HepG2 (cell line): ENCODE measurements at regions not wholly inside any gene's neighbourhood (a gene's known extent, or its start where the extent isn't known, plus 50 kb on each side); places are given as distances from the start of the nearest gene placed in this dataset.
A peak's percentile ranks its signal among the peaks of the same experiment; 100 is the strongest.

ENCODE experiments used
- ATAC-seq: fragments of 200-7000 bp; cut with Tn5 transposase; 3 replicates; pipeline ENCODE4 v1.9.1; 2020; ENCODE audit warnings: mild to moderate bottlenecking, moderate library complexity
- BruUV-seq: library from RNA; stranded (reverse); fragments of 400-500 nt; replicated peaks from 2 replicates; lab custom pipeline; 2021; lab: Mats Ljungman, UMichigan
- CTCF ChIA-PET: fragments of 300-600 bp; formaldehyde crosslinking; extraction: SDS; loops from one replicate; lab custom pipeline; 2021; ENCODE audit warnings: low total read pairs, inconsistent platforms, low intra/inter-chr PET ratio; lab: Yijun Ruan, JAX
- POLR2A ChIA-PET: fragments of 350-600 bp; sonication (Branson Sonifier 250); formaldehyde crosslinking; loops from one replicate; lab custom pipeline; 2020; ENCODE audit warnings: antibody characterized with exemption, inconsistent platforms; lab: Yijun Ruan, JAX
- DNase-seq: peaks from one replicate; pipeline ENCODE4 v3.0.0-alpha.2; 2015; ENCODE audit warnings: low spot score
- FAIRE-seq: peaks from 3 replicates; lab custom pipeline; 2011; peaks lifted over from hg19 to GRCh38; lab: Jason Lieb, UNC
- H2AFZ ChIP-seq: one replicate; pipeline ENCODE4 v1.6.1; 2011; ENCODE audit warnings: low read length, inconsistent platforms
- H3K27ac ChIP-seq: fragments of 300-600 bp; 3 replicates; pipeline ENCODE4 v1.8.0; 2011; ENCODE audit warnings: mixed run types, mild to moderate bottlenecking, mixed read lengths, low read length, inconsistent platforms; ENCODE audit not compliant: insufficient read depth; ENCODE audit errors: extremely low read length
- H3K27me3 ChIP-seq, 2 experiments: fragments of 200-600 bp in 1 of 2; 2 replicates in 1 of 2; 3 replicates in 1 of 2; pipeline versions ENCODE4 v1.6.0 to v1.8.0; 2011; ENCODE audit warnings: low read length in 2 of 2, mild to moderate bottlenecking in 2 of 2, moderate library complexity in 2 of 2, inconsistent platforms in 1 of 2; ENCODE audit not compliant: insufficient read depth in 2 of 2, control insufficient read depth in 1 of 2
- H3K36me3 ChIP-seq, 2 experiments: fragments of 200-600 bp in 1 of 2; replicated peaks in 1 of 2; 2 replicates in 1 of 2; 3 replicates in 1 of 2; pipeline versions ENCODE4 v1.5.1 to v1.8.0; 2011; ENCODE audit warnings: low read length in 2 of 2, inconsistent platforms in 1 of 2; ENCODE audit not compliant: insufficient read depth in 2 of 2, control insufficient read depth in 1 of 2
- H3K4me1 ChIP-seq: 2 replicates; pipeline ENCODE4 v1.5.1; 2012; ENCODE audit warnings: low read length, inconsistent platforms; ENCODE audit not compliant: insufficient read depth
- H3K4me2 ChIP-seq: 2 replicates; pipeline ENCODE4 v1.6.0; 2011; ENCODE audit warnings: low read depth, low read length, inconsistent platforms
- H3K4me3 ChIP-seq, 3 experiments: fragments of 200-600 bp in 1 of 3; sonication (generic), shearing (Covaris generic) in 1 of 3; replicated peaks in 1 of 3; 2 replicates each; pipeline ENCODE4 v1.5.1; 2011 to 2016; ENCODE audit warnings: low read length in 3 of 3, inconsistent platforms in 2 of 3, low read depth in 2 of 3, mild to moderate bottlenecking in 2 of 3, control low read depth in 1 of 3, mixed read lengths in 1 of 3; ENCODE audit not compliant: insufficient read depth in 1 of 3
- H3K79me2 ChIP-seq: one replicate; pipeline ENCODE4 v1.6.1; 2011; ENCODE audit warnings: low read length, inconsistent platforms; ENCODE audit not compliant: insufficient read depth
- H3K9ac ChIP-seq: 2 replicates; pipeline ENCODE4 v1.6.0; 2011; ENCODE audit warnings: mild to moderate bottlenecking, low read depth, low read length, inconsistent platforms; ENCODE audit not compliant: insufficient read depth
- H3K9me3 ChIP-seq: 2 replicates; pipeline ENCODE4 v1.5.1; 2012; ENCODE audit warnings: mild to moderate bottlenecking, low read length
- H4K20me1 ChIP-seq: 2 replicates; pipeline ENCODE4 v1.6.0; 2011; ENCODE audit warnings: inconsistent platforms, mild to moderate bottlenecking, low read length, moderate library complexity; ENCODE audit not compliant: insufficient read depth
- HES4 ChIP-seq: sonication (generic); formaldehyde crosslinking; IDR thresholded peaks from 2 replicates; pipeline ENCODE4 v1.9.0; 2021; ENCODE audit warnings: mild to moderate bottlenecking, missing genetic modification reagents, borderline replicate concordance
- HNRNPH1 ChIP-seq: fragments of 200-400 bp; formaldehyde crosslinking; optimal IDR thresholded peaks from 2 replicates; pipeline ENCODE3; 2017; ENCODE audit warnings: mild to moderate bottlenecking, low read depth, low read length
- JUND ChIP-seq: sonication (generic); formaldehyde crosslinking; IDR thresholded peaks from 2 replicates; pipeline ENCODE4 v1.8.0; 2022; ENCODE audit warnings: mild to moderate bottlenecking, missing genetic modification reagents
- MAFF ChIP-seq: IDR thresholded peaks from 2 replicates; pipeline ENCODE4 v1.6.1; 2011; ENCODE audit warnings: low read depth, low read length, improper control_type of control experiment
- MAFK ChIP-seq, 2 experiments: IDR thresholded peaks in 1 of 2; conservative IDR thresholded peaks in 1 of 2; 2 replicates each; pipeline ENCODE4 v1.6.1; 2011; ENCODE audit warnings: improper control_type of control experiment in 2 of 2, low read length in 2 of 2
- MIER3 ChIP-seq: IDR thresholded peaks from 2 replicates; pipeline ENCODE4 v1.6.1; 2016; ENCODE audit warnings: missing compliant biosample characterization, borderline replicate concordance
- NRL ChIP-seq: sonication (generic); formaldehyde crosslinking; IDR thresholded peaks from 2 replicates; pipeline ENCODE4 v1.5.0; 2020; ENCODE audit warnings: missing genetic modification reagents, mild to moderate bottlenecking, moderate library complexity, borderline replicate concordance
- XRCC5 ChIP-seq: fragments of 200-400 bp; formaldehyde crosslinking; optimal IDR thresholded peaks from 2 replicates; pipeline ENCODE3; 2017; ENCODE audit warnings: mild to moderate bottlenecking, low read length
- ZNF230 ChIP-seq: sonication (generic); formaldehyde crosslinking; IDR thresholded peaks from 2 replicates; pipeline ENCODE4 v1.4.0; 2020; ENCODE audit warnings: mild to moderate bottlenecking, missing genetic modification reagents
- ZNF709 ChIP-seq: sonication (generic); formaldehyde crosslinking; IDR thresholded peaks from 2 replicates; pipeline ENCODE4 v1.5.0; 2020; ENCODE audit warnings: mild to moderate bottlenecking, missing genetic modification reagents
- WGBS: methylation state at CpG from one replicate; pipeline ENCODE4 v1.1.6; 2017; ENCODE audit warnings: low lambda C conversion rate; 5-methylcytosine and 5-hydroxymethylcytosine counted together
- in situ Hi-C: cut with HindIII; loops from 2 replicates; pipeline ENCODE4 v1.10.0; 2017; ENCODE audit warnings: low pct_unique_long_range_greater_than_20kb; ENCODE audit not compliant: extremely low pct_ligation_motif_present
- intact Hi-C: fragments of 100-400 bp; cut with micrococcal nuclease; formaldehyde crosslinking; loops from one replicate; pipeline ENCODE4 v1.10.0; 2022; ENCODE audit not compliant: unreplicated experiment
- TF ChIP-seq, protein P1 (sequence below): sonication (generic); formaldehyde crosslinking; IDR thresholded peaks from 2 replicates; pipeline ENCODE4 v1.5.1; 2020; ENCODE audit warnings: mild to moderate bottlenecking, moderate library complexity, missing genetic modification reagents
- TF ChIP-seq, protein P2 (sequence below): sonication (generic); formaldehyde crosslinking; IDR thresholded peaks from 2 replicates; pipeline ENCODE4 v1.9.0; 2022; ENCODE audit warnings: low read depth, missing genetic modification reagents
- TF ChIP-seq, protein P3 (sequence below): sonication (generic); formaldehyde crosslinking; IDR thresholded peaks from 2 replicates; pipeline ENCODE4 v1.4.0; 2020; ENCODE audit warnings: missing genetic modification reagents

DNA sequence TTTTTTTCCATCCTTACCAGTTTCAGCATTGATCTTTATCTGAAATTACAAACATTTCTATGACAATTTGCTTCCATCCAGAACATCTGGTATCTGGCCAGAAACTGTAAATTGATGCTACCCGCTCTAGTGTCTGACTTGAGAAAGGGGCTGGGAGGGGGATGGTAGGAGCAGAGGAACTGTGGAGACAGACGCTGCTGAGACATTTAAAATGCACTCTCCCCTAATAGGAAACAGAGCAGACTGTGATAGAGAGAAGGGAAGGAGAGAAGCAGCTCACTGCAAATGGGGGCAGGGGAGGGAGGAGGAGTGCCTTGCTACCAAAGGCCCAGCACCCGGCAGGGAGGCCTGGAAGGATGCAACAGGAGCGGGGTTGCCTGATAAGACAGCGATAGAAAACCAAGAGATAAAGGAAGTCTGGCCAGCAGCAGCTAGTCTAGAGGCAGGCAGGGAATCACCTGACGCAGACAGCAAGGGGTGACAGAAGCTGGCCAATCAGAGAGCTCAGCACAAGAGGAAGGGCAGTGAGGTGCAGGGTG is 195.5 kb upstream of the NFIA start (continued):
- TF ChIP-seq HES4 = no peak
- TF ChIP-seq, protein P1, sequence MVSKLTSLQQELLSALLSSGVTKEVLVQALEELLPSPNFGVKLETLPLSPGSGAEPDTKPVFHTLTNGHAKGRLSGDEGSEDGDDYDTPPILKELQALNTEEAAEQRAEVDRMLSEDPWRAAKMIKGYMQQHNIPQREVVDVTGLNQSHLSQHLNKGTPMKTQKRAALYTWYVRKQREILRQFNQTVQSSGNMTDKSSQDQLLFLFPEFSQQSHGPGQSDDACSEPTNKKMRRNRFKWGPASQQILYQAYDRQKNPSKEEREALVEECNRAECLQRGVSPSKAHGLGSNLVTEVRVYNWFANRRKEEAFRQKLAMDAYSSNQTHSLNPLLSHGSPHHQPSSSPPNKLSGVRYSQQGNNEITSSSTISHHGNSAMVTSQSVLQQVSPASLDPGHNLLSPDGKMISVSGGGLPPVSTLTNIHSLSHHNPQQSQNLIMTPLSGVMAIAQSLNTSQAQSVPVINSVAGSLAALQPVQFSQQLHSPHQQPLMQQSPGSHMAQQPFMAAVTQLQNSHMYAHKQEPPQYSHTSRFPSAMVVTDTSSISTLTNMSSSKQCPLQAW (CRISPR knock-in tag) = no peak
- TF ChIP-seq XRCC5 = no peak
- TF ChIP-seq ZNF709 (CRISPR knock-in tag) = no peak

DNA sequence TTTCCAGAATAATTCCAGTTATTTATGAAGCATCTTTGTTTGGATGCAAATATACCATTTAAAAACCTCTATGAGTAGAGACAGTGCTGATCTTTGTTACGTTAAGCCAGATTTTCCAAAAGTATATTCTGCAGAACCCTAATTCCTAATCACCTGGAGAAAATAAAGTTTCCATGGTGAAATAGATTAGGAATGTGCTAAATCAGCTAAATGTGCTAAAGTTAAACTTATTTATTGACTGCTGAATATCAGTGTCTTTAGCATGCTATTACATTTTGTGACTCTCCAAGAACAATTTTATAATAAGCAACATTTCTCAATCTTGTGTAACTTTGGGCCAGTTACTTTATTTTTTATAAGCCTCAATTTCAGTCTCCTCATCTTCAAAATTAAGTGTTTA is 196.3 kb upstream of the NFIA start:
- WGBS = 5% methylated on average over 1 of the region's 1 CpG
- in situ Hi-C loops = no loop called here
- Histone ChIP-seq H3K9ac (no peak overlapping the region), H3K4me3 (no peak overlapping the region), H3K4me1 (no peaks in the 10 kb centered on the region), H3K36me3 (no peaks in the 10 kb centered on the region), H3K4me2 (no peak overlapping the region), H3K9me3 (no peaks in the 10 kb centered on the region), H3K27ac (no peak overlapping the region), H3K27me3 (no peaks in the 10 kb centered on the region)
- ATAC-seq (no peak), FAIRE-seq (no peak)
- POLR2A ChIA-PET = no interaction called here
- intact Hi-C loops = no loop called here
- peak; percentile 72 for TF ChIP-seq MAFF
- TF ChIP-seq MAFK (conservative IDR thresholded peaks at IDR 0.05 in 1 of 2, IDR thresholded peaks at IDR 0.05 in 1 of 2; ENCODE audit: low read length in 2 of 2) = peak; percentile 55 to 77; a peak in 3 of 4 replicates
- no peak for TF ChIP-seq HNRNPH1
- no peak for TF ChIP-seq ZNF230 (CRISPR knock-in tag)
- no peak for TF ChIP-seq MIER3
- no peak for TF ChIP-seq NRL
- TF ChIP-seq, protein P2, sequence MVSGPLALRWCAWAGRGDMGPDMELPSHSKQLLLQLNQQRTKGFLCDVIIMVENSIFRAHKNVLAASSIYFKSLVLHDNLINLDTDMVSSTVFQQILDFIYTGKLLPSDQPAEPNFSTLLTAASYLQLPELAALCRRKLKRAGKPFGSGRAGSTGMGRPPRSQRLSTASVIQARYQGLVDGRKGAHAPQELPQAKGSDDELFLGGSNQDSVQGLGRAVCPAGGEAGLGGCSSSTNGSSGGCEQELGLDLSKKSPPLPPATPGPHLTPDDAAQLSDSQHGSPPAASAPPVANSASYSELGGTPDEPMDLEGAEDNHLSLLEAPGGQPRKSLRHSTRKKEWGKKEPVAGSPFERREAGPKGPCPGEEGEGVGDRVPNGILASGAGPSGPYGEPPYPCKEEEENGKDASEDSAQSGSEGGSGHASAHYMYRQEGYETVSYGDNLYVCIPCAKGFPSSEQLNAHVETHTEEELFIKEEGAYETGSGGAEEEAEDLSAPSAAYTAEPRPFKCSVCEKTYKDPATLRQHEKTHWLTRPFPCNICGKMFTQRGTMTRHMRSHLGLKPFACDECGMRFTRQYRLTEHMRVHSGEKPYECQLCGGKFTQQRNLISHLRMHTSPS = no peak
- TF ChIP-seq JUND (CRISPR knock-in tag) = no peak
- TF ChIP-seq, protein P3, sequence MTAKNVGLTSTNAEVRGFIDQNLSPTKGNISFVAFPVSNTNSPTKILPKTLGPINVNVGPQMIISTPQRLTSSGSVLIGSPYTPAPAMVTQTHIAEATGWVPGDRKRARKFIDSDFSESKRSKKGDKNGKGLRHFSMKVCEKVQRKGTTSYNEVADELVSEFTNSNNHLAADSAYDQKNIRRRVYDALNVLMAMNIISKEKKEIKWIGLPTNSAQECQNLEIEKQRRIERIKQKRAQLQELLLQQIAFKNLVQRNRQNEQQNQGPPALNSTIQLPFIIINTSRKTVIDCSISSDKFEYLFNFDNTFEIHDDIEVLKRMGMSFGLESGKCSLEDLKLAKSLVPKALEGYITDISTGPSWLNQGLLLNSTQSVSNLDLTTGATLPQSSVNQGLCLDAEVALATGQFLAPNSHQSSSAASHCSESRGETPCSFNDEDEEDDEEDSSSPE (CRISPR knock-in tag) = no peak
- TF ChIP-seq, all 625 proteins: peak for 2
- no TSS peak for BruUV-seq
- CTCF ChIA-PET = no interaction called here
- no peaks in the 10 kb centered on the region for H4K20me1 ChIP-seq
- no peak overlapping the region for H2AFZ ChIP-seq
- DNase-seq = no peak
- no peaks in the 10 kb centered on the region for H3K79me2 ChIP-seq
